Mesenchymal stem cell (in vitro differentiated cells and primary cell): ENCODE measurements at regions not wholly inside any gene's neighbourhood (a gene's known extent, or its start where the extent isn't known, plus 50 kb on each side); places are given as distances from the start of the nearest gene placed in this dataset.

Experiments
- DNase-seq: peaks from one replicate; pipeline ENCODE4 v3.0.0-alpha.2; 2013
- H2AFZ ChIP-seq: one replicate; pipeline ENCODE4 v1.6.1; 2013; ENCODE audit warnings: low read depth, mild to moderate bottlenecking, control low read depth, inconsistent platforms, low read length, moderate library complexity
- H2AK5ac ChIP-seq: 2 replicates; pipeline ENCODE4 v1.6.1; 2013; ENCODE audit warnings: low read length, moderate library complexity, mild to moderate bottlenecking, inconsistent platforms; ENCODE audit not compliant: severe bottlenecking
- H2BK120ac ChIP-seq: one replicate; pipeline ENCODE4 v1.6.1; 2013; ENCODE audit warnings: low read depth, mild to moderate bottlenecking, inconsistent platforms, low read length, moderate library complexity
- H2BK12ac ChIP-seq, 2 experiments: one replicate each; pipeline ENCODE4 v1.6.1; 2013; ENCODE audit warnings: inconsistent platforms in 2 of 2, low read length in 2 of 2, mild to moderate bottlenecking in 2 of 2, moderate library complexity in 2 of 2, control low read depth in 1 of 2
- H2BK15ac ChIP-seq: one replicate; pipeline ENCODE4 v1.6.1; 2013; ENCODE audit warnings: mild to moderate bottlenecking, low read depth, inconsistent platforms; ENCODE audit not compliant: poor library complexity, severe bottlenecking
- H2BK5ac ChIP-seq: 2 replicates; pipeline ENCODE4 v1.6.1; 2013; ENCODE audit warnings: low read depth, mild to moderate bottlenecking, low read length, control low read depth, inconsistent platforms; ENCODE audit not compliant: poor library complexity, severe bottlenecking
- H3K14ac ChIP-seq, 2 experiments: one replicate each; pipeline ENCODE4 v1.6.1; 2013; ENCODE audit warnings: inconsistent platforms in 2 of 2, low read length in 2 of 2, control low read depth in 1 of 2, mild to moderate bottlenecking in 1 of 2, moderate library complexity in 1 of 2
- H3K18ac ChIP-seq, 2 experiments: one replicate each; pipeline ENCODE4 v1.6.1; 2013; ENCODE audit warnings: inconsistent platforms in 2 of 2, low read length in 2 of 2, control low read depth in 1 of 2, low read depth in 1 of 2, mild to moderate bottlenecking in 1 of 2
- H3K23ac ChIP-seq, 2 experiments: one replicate each; pipeline ENCODE4 v1.6.1; 2013; ENCODE audit warnings: inconsistent platforms in 2 of 2, low read length in 2 of 2, mild to moderate bottlenecking in 2 of 2, moderate library complexity in 2 of 2, control low read depth in 1 of 2
- H3K27ac ChIP-seq: 2 replicates; pipeline ENCODE4 v1.5.1; 2013; ENCODE audit warnings: mild to moderate bottlenecking, moderate library complexity, low read length, control low read depth, inconsistent platforms; ENCODE audit not compliant: poor library complexity, severe bottlenecking
- H3K27me3 ChIP-seq, 2 experiments: 2 replicates each; pipeline versions ENCODE4 v1.6.1 to v1.7.0; 2013; ENCODE audit warnings: low read length in 2 of 2, mild to moderate bottlenecking in 2 of 2, moderate library complexity in 2 of 2, control low read depth in 1 of 2, inconsistent platforms in 1 of 2; ENCODE audit not compliant: control insufficient read depth in 1 of 2, insufficient read depth in 1 of 2
- H3K36me3 ChIP-seq, 2 experiments: 2 replicates each; pipeline versions ENCODE4 v1.6.1 to v1.7.0; 2013; ENCODE audit warnings: low read length in 2 of 2, control low read depth in 1 of 2, inconsistent platforms in 1 of 2, low read depth in 1 of 2, mild to moderate bottlenecking in 1 of 2; ENCODE audit not compliant: insufficient read depth in 2 of 2, control insufficient read depth in 1 of 2
- H3K4ac ChIP-seq, 2 experiments: one replicate each; pipeline ENCODE4 v1.6.1; 2013; ENCODE audit warnings: inconsistent platforms in 2 of 2, low read length in 2 of 2, mild to moderate bottlenecking in 2 of 2, moderate library complexity in 2 of 2, control low read depth in 1 of 2, low read depth in 1 of 2
- H3K4me1 ChIP-seq: 2 replicates; pipeline ENCODE4 v1.6.1; 2013; ENCODE audit warnings: low read depth, low read length, control low read depth; ENCODE audit not compliant: control insufficient read depth, insufficient read depth
- H3K4me2 ChIP-seq: 2 replicates; pipeline ENCODE4 v1.6.1; 2013; ENCODE audit warnings: low read length, mild to moderate bottlenecking, inconsistent platforms; ENCODE audit not compliant: poor library complexity, severe bottlenecking
- H3K4me3 ChIP-seq, 2 experiments: 2 replicates each; pipeline versions ENCODE4 v1.5.1 to v1.7.0; 2013; ENCODE audit warnings: low read length in 2 of 2, mild to moderate bottlenecking in 2 of 2, control low read depth in 1 of 2, low read depth in 1 of 2; ENCODE audit not compliant: insufficient read depth in 1 of 2
- H3K79me1 ChIP-seq: replicated peaks from 2 replicates; pipeline ENCODE4 v1.6.1; 2013; ENCODE audit warnings: mild to moderate bottlenecking, control low read depth, low read length, inconsistent platforms; ENCODE audit not compliant: poor library complexity, severe bottlenecking
- H3K9ac ChIP-seq: 2 replicates; pipeline ENCODE4 v1.7.0; 2013; ENCODE audit warnings: mild to moderate bottlenecking, low read length, moderate library complexity
- H3K9me3 ChIP-seq: 2 replicates; pipeline ENCODE4 v1.7.0; 2013; ENCODE audit warnings: mild to moderate bottlenecking, low read length; ENCODE audit not compliant: control insufficient read depth
- H4K8ac ChIP-seq: one replicate; pipeline ENCODE4 v1.6.1; 2013; ENCODE audit warnings: inconsistent platforms, mild to moderate bottlenecking, low read length, moderate library complexity
- H4K91ac ChIP-seq: one replicate; pipeline ENCODE4 v1.6.1; 2013; ENCODE audit warnings: mild to moderate bottlenecking, low read length, inconsistent platforms
- WGBS: methylation state at CpG from one replicate; pipeline ENCODE4 v1.1.7; 2013; ENCODE audit warnings: mixed read lengths; 5-methylcytosine and 5-hydroxymethylcytosine counted together

GRCh38 chr5:105924366-105924765, 1746.4 kb downstream of the EFNA5 start:
- Histone ChIP-seq H3K18ac (no peak overlapping the region), H2BK12ac (no peak overlapping the region), H3K14ac (no peak overlapping the region), H3K4ac (no peak overlapping the region), H4K91ac (no peak overlapping the region), H3K27ac (no peak overlapping the region), H2AK5ac (no peak overlapping the region), H3K23ac (no peak overlapping the region), H3K36me3 (no peaks in the 10 kb centered on the region), H3K4me3 (peak overlapping the region in 1 of 2 experiments; percentile 26), H2BK120ac (no peak overlapping the region), H3K27me3 (no peaks in the 10 kb centered on the region), H2AFZ (no peak overlapping the region), H3K9me3 (no peaks in the 10 kb centered on the region), H2BK5ac (no peak overlapping the region), H2BK15ac (no peak overlapping the region), H3K4me2 (no peak overlapping the region), H4K8ac (no peak overlapping the region), H3K79me1 (no peaks in the 10 kb centered on the region), H3K4me1 (no peaks in the 10 kb centered on the region), H3K9ac (peak overlapping the region; percentile 40)
- no CpG with 5 or more reads among the region's 2 CpGs for WGBS
- DNase-seq = no peak

- Histone ChIP-seq H3K27me3 (no peaks in the 10 kb centered on the region), H3K9ac (no peak overlapping the region), H3K79me1 (no peaks in the 10 kb centered on the region), H4K91ac (no peak overlapping the region), H4K8ac (no peak overlapping the region), H3K36me3 (no peaks in the 10 kb centered on the region), H2BK12ac (no peak overlapping the region), H3K4ac (no peak overlapping the region), H3K4me1 (no peaks in the 10 kb centered on the region), H3K4me3 (no peak overlapping the region), H2BK5ac (no peak overlapping the region), H3K4me2 (no peak overlapping the region), H3K9me3 (no peaks in the 10 kb centered on the region), H3K27ac (no peak overlapping the region), H2AK5ac (no peak overlapping the region), H2BK120ac (no peak overlapping the region), H2BK15ac (no peak overlapping the region), H2AFZ (no peak overlapping the region), H3K23ac (no peak overlapping the region), H3K14ac (no peak overlapping the region), H3K18ac (no peak overlapping the region)
- no CpG with 5 or more reads among the region's 1 CpG for WGBS
- DNase-seq = no peak
Measured at GRCh38 chr5:105922574-105922973, 1748.2 kb downstream of the EFNA5 start.

GRCh38 chr5:105922080-105922479, 1748.7 kb downstream of the EFNA5 start:
- H3K79me1 ChIP-seq = no peaks in the 10 kb centered on the region
- H3K36me3 ChIP-seq = no peaks in the 10 kb centered on the region
- H3K23ac ChIP-seq = no peak overlapping the region

GRCh38 chr5:105917189-105917588, 1753.5 kb downstream of the EFNA5 start:
- Histone ChIP-seq H3K23ac (no peak overlapping the region), H2BK15ac (no peak overlapping the region), H4K8ac (no peak overlapping the region), H3K4me3 (no peak overlapping the region), H3K14ac (no peak overlapping the region), H2BK5ac (no peak overlapping the region), H2BK120ac (no peak overlapping the region), H3K9me3 (no peaks in the 10 kb centered on the region), H2AFZ (no peak overlapping the region), H3K4me1 (no peaks in the 10 kb centered on the region), H3K27ac (no peak overlapping the region), H3K9ac (no peak overlapping the region), H4K91ac (no peak overlapping the region), H2BK12ac (no peak overlapping the region), H3K18ac (no peak overlapping the region), H3K36me3 (no peaks in the 10 kb centered on the region), H3K4me2 (no peak overlapping the region), H3K4ac (no peak overlapping the region), H3K79me1 (no peaks in the 10 kb centered on the region), H2AK5ac (no peak overlapping the region), H3K27me3 (no peaks in the 10 kb centered on the region)
- DNase-seq = no peak
- no CpG with 5 or more reads among the region's 1 CpG for WGBS

More at GRCh38 chr5:105922080-105922479, 1748.7 kb downstream of the EFNA5 start:
- Histone ChIP-seq H4K91ac (no peak overlapping the region), H3K9ac (no peak overlapping the region), H3K9me3 (no peaks in the 10 kb centered on the region), H3K4me2 (no peak overlapping the region), H2BK15ac (no peak overlapping the region), H4K8ac (no peak overlapping the region), H2AFZ (no peak overlapping the region), H3K4me3 (no peak overlapping the region), H3K18ac (no peak overlapping the region), H3K14ac (no peak overlapping the region), H3K4ac (no peak overlapping the region), H2BK12ac (no peak overlapping the region), H2AK5ac (no peak overlapping the region), H2BK5ac (no peak overlapping the region), H3K27me3 (no peaks in the 10 kb centered on the region), H3K4me1 (no peaks in the 10 kb centered on the region), H2BK120ac (no peak overlapping the region), H3K27ac (no peak overlapping the region)
- DNase-seq = no peak
